ENCODE measurements at regions not wholly inside any gene's neighbourhood (a gene's known extent, or its start where the extent isn't known, plus 50 kb on each side); places are given as distances from the start of the nearest gene placed in this dataset.

- Histone ChIP-seq H3K36me3 (ENCODE audit: control insufficient read depth in 1 of 2, insufficient read depth in 2 of 2, low read length in 2 of 2) (no peaks in the 10 kb centered on the region), H3K27ac (ENCODE audit: low read depth, low read length) (no peak overlapping the region), H3K27me3 (ENCODE audit: control insufficient read depth in 1 of 2, insufficient read depth in 2 of 2, low read length in 2 of 2) (peaks cover 0 to 3% of the 10 kb centered on the region in 2 donors), H3K9ac (ENCODE audit: low read depth in 1 of 2, low read length in 2 of 2) (no peak overlapping the region), H3K4me1 (ENCODE audit: control insufficient read depth in 1 of 2, insufficient read depth in 2 of 2, low read length in 2 of 2) (peaks cover 9 to 10% of the 10 kb centered on the region in 2 donors), H3K4me3 (ENCODE audit: low read depth in 1 of 2, low read length in 2 of 2) (no peak overlapping the region), H3K9me3 (ENCODE audit: control insufficient read depth in 1 of 2, low read length in 2 of 2) (no peaks in the 10 kb centered on the region)
Measured at GRCh38 chr10:3421537-3422257, 249.1 kb upstream of the PITRM1 start.

- Histone ChIP-seq H3K4me1 (ENCODE audit: control insufficient read depth in 1 of 2, insufficient read depth in 2 of 2, low read length in 2 of 2) (peaks cover 1 to 3% of the 10 kb centered on the region in 2 donors), H3K27me3 (ENCODE audit: control insufficient read depth in 1 of 2, insufficient read depth in 2 of 2, low read length in 2 of 2) (peaks cover 0 to 3% of the 10 kb centered on the region in 2 donors), H3K4me3 (ENCODE audit: low read depth in 1 of 2, low read length in 2 of 2) (no peak overlapping the region), H3K9ac (ENCODE audit: low read depth in 1 of 2, low read length in 2 of 2) (no peak overlapping the region), H3K27ac (ENCODE audit: low read depth, low read length) (no peak overlapping the region), H3K9me3 (ENCODE audit: control insufficient read depth in 1 of 2, low read length in 2 of 2) (no peaks in the 10 kb centered on the region), H3K36me3 (ENCODE audit: control insufficient read depth in 1 of 2, insufficient read depth in 2 of 2, low read length in 2 of 2) (no peaks in the 10 kb centered on the region)
Measured at GRCh38 chr10:3420527-3421469, 248.2 kb upstream of the PITRM1 start.

- Histone ChIP-seq H3K4me1 (ENCODE audit: control insufficient read depth in 1 of 2, insufficient read depth in 2 of 2, low read length in 2 of 2) (no peaks in the 10 kb centered on the region), H3K27me3 (ENCODE audit: control insufficient read depth in 1 of 2, insufficient read depth in 2 of 2, low read length in 2 of 2) (peaks cover 0 to 3% of the 10 kb centered on the region in 2 donors), H3K4me3 (ENCODE audit: low read depth in 1 of 2, low read length in 2 of 2) (no peak overlapping the region), H3K36me3 (ENCODE audit: control insufficient read depth in 1 of 2, insufficient read depth in 2 of 2, low read length in 2 of 2) (no peaks in the 10 kb centered on the region), H3K9me3 (ENCODE audit: control insufficient read depth in 1 of 2, low read length in 2 of 2) (no peaks in the 10 kb centered on the region), H3K9ac (ENCODE audit: low read depth in 1 of 2, low read length in 2 of 2) (no peak overlapping the region), H3K27ac (ENCODE audit: low read depth, low read length) (no peak overlapping the region)
Measured at GRCh38 chr10:3419719-3420495, 247.3 kb upstream of the PITRM1 start.

- H3K27ac ChIP-seq (ENCODE audit: low read depth, low read length), result no peak overlapping the region
- H3K9ac ChIP-seq (ENCODE audit: low read depth in 1 of 2, low read length in 2 of 2), result no peak overlapping the region
- peaks cover 0 to 3% of the 10 kb centered on the region in 2 donors for H3K27me3 ChIP-seq (ENCODE audit: control insufficient read depth in 1 of 2, insufficient read depth in 2 of 2, low read length in 2 of 2)
- no peaks in the 10 kb centered on the region for H3K9me3 ChIP-seq (ENCODE audit: control insufficient read depth in 1 of 2, low read length in 2 of 2)
- H3K36me3 ChIP-seq (ENCODE audit: control insufficient read depth in 1 of 2, insufficient read depth in 2 of 2, low read length in 2 of 2), result no peaks in the 10 kb centered on the region
- no peaks in the 10 kb centered on the region for H3K4me1 ChIP-seq (ENCODE audit: control insufficient read depth in 1 of 2, insufficient read depth in 2 of 2, low read length in 2 of 2)
- no peak overlapping the region for H3K4me3 ChIP-seq (ENCODE audit: low read depth in 1 of 2, low read length in 2 of 2)
Measured at GRCh38 chr10:3418926-3419325, 246.3 kb upstream of the PITRM1 start.

GRCh38 chr10:3418041-3418754, 245.6 kb upstream of the PITRM1 start:
- Histone ChIP-seq H3K4me3 (ENCODE audit: low read depth in 1 of 2, low read length in 2 of 2) (no peak overlapping the region), H3K9ac (ENCODE audit: low read depth in 1 of 2, low read length in 2 of 2) (no peak overlapping the region), H3K27ac (ENCODE audit: low read depth, low read length) (no peak overlapping the region), H3K4me1 (ENCODE audit: control insufficient read depth in 1 of 2, insufficient read depth in 2 of 2, low read length in 2 of 2) (no peaks in the 10 kb centered on the region), H3K36me3 (ENCODE audit: control insufficient read depth in 1 of 2, insufficient read depth in 2 of 2, low read length in 2 of 2) (no peaks in the 10 kb centered on the region), H3K9me3 (ENCODE audit: control insufficient read depth in 1 of 2, low read length in 2 of 2) (no peaks in the 10 kb centered on the region), H3K27me3 (ENCODE audit: control insufficient read depth in 1 of 2, insufficient read depth in 2 of 2, low read length in 2 of 2) (peaks cover 0 to 3% of the 10 kb centered on the region in 2 donors)

- Histone ChIP-seq H3K27me3 (ENCODE audit: control insufficient read depth in 1 of 2, insufficient read depth in 2 of 2, low read length in 2 of 2) (peaks cover 0 to 3% of the 10 kb centered on the region in 2 donors), H3K9me3 (ENCODE audit: control insufficient read depth in 1 of 2, low read length in 2 of 2) (no peaks in the 10 kb centered on the region), H3K36me3 (ENCODE audit: control insufficient read depth in 1 of 2, insufficient read depth in 2 of 2, low read length in 2 of 2) (no peaks in the 10 kb centered on the region), H3K4me3 (ENCODE audit: low read depth in 1 of 2, low read length in 2 of 2) (no peak overlapping the region), H3K9ac (ENCODE audit: low read depth in 1 of 2, low read length in 2 of 2) (no peak overlapping the region), H3K27ac (ENCODE audit: low read depth, low read length) (no peak overlapping the region), H3K4me1 (ENCODE audit: control insufficient read depth in 1 of 2, insufficient read depth in 2 of 2, low read length in 2 of 2) (no peaks in the 10 kb centered on the region)
Measured at GRCh38 chr10:3417096-3417495, 244.5 kb upstream of the PITRM1 start.

- H3K9ac ChIP-seq (ENCODE audit: low read depth in 1 of 2, low read length in 2 of 2), result no peak overlapping the region
- no peak overlapping the region for H3K27ac ChIP-seq (ENCODE audit: low read depth, low read length)
- no peaks in the 10 kb centered on the region for H3K4me1 ChIP-seq (ENCODE audit: control insufficient read depth in 1 of 2, insufficient read depth in 2 of 2, low read length in 2 of 2)
- H3K4me3 ChIP-seq (ENCODE audit: low read depth in 1 of 2, low read length in 2 of 2), result no peak overlapping the region
- H3K27me3 ChIP-seq (ENCODE audit: control insufficient read depth in 1 of 2, insufficient read depth in 2 of 2, low read length in 2 of 2), result peaks cover 0 to 3% of the 10 kb centered on the region in 2 donors
- H3K9me3 ChIP-seq (ENCODE audit: control insufficient read depth in 1 of 2, low read length in 2 of 2), result peaks cover 0 to 2% of the 10 kb centered on the region in 2 donors
- no peaks in the 10 kb centered on the region for H3K36me3 ChIP-seq (ENCODE audit: control insufficient read depth in 1 of 2, insufficient read depth in 2 of 2, low read length in 2 of 2)
Measured at GRCh38 chr10:3415878-3416605, 243.5 kb upstream of the PITRM1 start.

- no peaks in the 10 kb centered on the region for H3K27me3 ChIP-seq (ENCODE audit: control insufficient read depth in 1 of 2, insufficient read depth in 2 of 2, low read length in 2 of 2)
- no peak overlapping the region for H3K9ac ChIP-seq (ENCODE audit: low read depth in 1 of 2, low read length in 2 of 2)
- no peaks in the 10 kb centered on the region for H3K4me1 ChIP-seq (ENCODE audit: control insufficient read depth in 1 of 2, insufficient read depth in 2 of 2, low read length in 2 of 2)
- no peaks in the 10 kb centered on the region for H3K36me3 ChIP-seq (ENCODE audit: control insufficient read depth in 1 of 2, insufficient read depth in 2 of 2, low read length in 2 of 2)
- peaks cover 0 to 7% of the 10 kb centered on the region in 2 donors for H3K9me3 ChIP-seq (ENCODE audit: control insufficient read depth in 1 of 2, low read length in 2 of 2)
- H3K27ac ChIP-seq (ENCODE audit: low read depth, low read length), result no peak overlapping the region
- no peak overlapping the region for H3K4me3 ChIP-seq (ENCODE audit: low read depth in 1 of 2, low read length in 2 of 2)
Measured at GRCh38 chr10:3415038-3415736, 242.6 kb upstream of the PITRM1 start.

- Histone ChIP-seq H3K9ac (ENCODE audit: low read depth in 1 of 2, low read length in 2 of 2) (no peak overlapping the region), H3K27me3 (ENCODE audit: control insufficient read depth in 1 of 2, insufficient read depth in 2 of 2, low read length in 2 of 2) (no peaks in the 10 kb centered on the region), H3K4me3 (ENCODE audit: low read depth in 1 of 2, low read length in 2 of 2) (no peak overlapping the region), H3K9me3 (ENCODE audit: control insufficient read depth in 1 of 2, low read length in 2 of 2) (peaks cover 0 to 7% of the 10 kb centered on the region in 2 donors), H3K4me1 (ENCODE audit: control insufficient read depth in 1 of 2, insufficient read depth in 2 of 2, low read length in 2 of 2) (no peaks in the 10 kb centered on the region), H3K27ac (ENCODE audit: low read depth, low read length) (no peak overlapping the region), H3K36me3 (ENCODE audit: control insufficient read depth in 1 of 2, insufficient read depth in 2 of 2, low read length in 2 of 2) (no peaks in the 10 kb centered on the region)
Measured at GRCh38 chr10:3414667-3415023, 242.1 kb upstream of the PITRM1 start.

Measured in duodenal mucosa (tissue), 2 donors.